GM21737 (cell line): ENCODE measurements at regions not wholly inside any gene's neighbourhood (a gene's known extent, or its start where the extent isn't known, plus 50 kb on each side); places are given as distances from the start of the nearest gene placed in this dataset.

Experiments
- ATAC-seq: cut with Tn5 transposase; IDR thresholded peaks from one replicate; pipeline ENCODE4 v1.9.1; 2021; ENCODE audit warnings: mild to moderate bottlenecking, moderate library complexity; ENCODE audit not compliant: unreplicated experiment

DNA sequence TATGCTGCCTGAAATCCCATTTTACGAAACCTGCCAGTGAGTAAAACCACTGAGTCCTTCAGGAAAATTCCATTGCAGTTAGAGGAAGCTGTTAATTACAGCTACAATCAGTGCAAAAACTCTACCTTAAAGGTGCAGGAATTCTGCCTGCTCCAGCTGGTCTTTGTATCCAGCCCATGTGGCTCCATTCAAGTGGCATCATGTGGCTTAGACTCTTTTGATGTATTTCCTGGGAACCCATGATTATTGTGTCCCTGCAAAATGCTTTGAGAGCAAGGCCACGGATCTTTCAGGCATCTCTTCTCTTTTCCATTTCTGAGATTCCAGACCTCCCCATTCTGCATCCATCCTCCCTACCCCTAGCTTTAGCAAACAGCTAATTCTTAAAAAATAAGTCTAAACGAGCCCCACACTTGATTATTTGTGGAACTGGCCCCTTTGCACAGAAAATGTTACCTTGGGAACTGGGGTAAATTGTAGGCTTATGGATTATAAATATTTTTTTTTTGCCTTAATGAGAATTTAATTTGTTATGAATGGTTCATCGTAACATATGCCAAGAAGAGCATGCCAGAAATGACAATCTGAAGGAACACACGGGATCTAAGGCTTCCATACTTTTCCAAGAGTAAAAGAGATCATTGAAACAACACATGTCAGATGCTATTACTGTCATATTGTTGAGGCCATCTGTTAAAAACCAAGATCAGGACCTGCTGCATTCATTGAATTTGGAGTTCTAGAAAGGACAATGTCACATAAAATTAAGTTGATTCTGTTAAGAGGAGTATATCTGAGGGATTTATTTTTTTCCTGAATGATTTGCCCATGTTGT is 144.6 kb downstream of the TPH2 start:
- no peak for ATAC-seq

DNA sequence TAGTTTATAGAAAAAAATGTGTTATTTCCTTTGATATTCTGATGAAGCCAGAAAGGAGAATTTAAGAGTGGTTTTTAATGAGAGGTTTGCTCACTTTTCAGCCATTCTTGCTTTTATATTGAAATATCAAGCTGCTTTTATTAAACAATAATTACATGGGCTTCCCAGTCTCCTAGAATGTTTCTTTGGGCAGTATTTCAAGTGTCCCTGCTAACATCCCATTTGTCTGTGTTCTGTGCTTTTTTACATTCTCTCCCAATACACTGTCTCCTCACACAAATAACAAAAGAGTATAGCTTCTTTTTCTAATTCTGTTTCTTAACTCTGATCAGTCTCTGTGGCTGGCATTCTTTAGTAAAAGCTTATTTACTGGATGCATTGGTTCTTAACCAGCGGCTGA is 145.4 kb downstream of the TPH2 start:
- ATAC-seq, result no peak

DNA sequence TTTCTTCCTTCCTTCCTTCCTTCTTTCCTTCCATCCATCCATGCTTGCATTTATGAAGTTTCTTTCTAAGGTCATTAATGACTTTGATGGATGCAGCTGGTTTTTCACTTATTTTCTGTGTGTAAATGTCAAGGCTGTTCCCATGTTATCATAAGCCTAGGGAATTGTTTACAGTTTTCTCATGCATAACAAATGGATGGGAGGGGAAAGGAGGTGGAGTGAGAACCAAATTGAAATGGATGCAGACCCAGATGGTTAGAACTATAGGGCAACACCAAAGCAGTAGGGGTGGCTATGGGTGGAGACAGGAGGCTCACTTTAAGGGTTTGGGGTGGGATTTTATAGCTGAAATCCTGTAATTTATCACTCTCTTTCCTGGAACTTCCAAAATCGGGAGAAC is 146.2 kb downstream of the TPH2 start:
- no peak for ATAC-seq

DNA sequence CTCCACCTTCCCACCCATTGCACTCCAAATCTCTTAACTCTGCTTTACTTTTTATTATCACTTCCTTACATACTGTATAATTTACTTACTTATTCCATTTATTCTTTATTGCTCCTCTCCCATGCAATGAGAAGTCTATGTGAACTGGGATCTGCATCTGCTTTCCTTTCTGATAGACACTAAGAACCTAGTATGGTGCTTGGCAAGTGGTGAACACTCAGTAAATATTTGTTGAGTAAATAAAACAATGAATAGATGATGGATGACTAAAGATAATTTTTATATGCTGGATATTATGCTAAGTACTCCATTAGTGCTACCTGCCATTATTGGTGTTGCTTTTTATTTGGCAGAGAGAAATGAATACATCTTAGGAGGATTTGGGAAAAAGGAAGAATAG is 151.0 kb downstream of the TPH2 start:
- no peak for ATAC-seq

DNA sequence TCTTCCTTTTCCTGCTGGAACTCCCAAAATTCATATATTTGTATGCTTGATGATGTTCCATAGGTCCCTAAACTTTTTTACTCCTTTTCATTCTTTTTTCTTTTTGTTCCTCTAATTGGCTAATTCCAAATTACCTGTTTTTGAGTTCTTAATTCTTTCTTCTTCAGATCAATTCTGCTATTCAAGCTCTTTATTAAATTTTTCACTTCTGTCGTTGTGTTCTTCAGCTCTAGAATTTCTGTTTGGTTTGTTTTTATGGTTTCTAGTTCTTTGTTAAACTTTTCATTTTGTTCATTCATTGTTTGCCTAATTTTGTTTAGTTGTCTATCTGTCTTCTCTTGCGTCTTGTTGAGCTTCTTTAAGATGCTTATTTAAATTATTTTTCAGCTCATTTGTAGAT is 154.8 kb downstream of the TPH2 start:
- no peak for ATAC-seq

DNA sequence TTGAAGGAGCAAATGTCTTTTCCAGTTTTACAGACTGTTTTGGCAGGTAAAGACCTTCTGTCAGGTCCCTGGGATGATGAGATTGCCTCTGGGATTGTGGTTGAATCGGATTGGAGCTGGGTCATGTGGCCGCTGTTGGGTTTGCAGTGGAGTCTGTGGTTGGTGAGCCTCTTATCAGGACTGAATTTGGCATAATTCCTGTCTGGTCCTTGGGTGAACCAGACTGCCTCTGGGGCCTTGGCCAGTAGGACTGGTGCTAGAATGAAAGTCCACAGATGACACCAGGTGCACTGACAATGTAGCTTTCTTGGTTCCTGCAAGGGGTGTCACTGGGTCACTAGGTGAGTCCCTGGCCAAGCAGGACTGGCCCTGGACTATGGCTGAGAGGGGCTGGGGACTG is 155.3 kb downstream of the TPH2 start:
- ATAC-seq, result no peak

DNA sequence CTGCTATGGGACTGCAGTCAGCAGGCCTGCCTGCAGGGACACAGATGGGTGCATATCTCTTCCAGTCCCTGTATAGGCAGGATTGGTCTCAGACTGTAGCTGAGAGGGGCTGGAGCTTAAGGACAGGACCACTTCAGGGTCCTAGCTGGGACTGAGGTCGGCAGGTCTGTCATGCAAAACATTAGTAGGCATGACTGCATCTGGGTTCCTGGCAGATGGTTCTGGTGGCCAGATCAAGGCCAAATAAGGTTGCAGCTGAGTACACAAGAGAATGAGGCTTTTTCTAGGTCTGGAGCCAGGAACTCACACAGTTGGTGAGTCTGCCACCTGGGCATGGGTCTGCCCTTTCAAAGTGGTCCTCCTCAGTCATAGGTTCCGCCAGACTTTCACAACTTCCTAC is 155.8 kb downstream of the TPH2 start:
- ATAC-seq, result no peak

DNA sequence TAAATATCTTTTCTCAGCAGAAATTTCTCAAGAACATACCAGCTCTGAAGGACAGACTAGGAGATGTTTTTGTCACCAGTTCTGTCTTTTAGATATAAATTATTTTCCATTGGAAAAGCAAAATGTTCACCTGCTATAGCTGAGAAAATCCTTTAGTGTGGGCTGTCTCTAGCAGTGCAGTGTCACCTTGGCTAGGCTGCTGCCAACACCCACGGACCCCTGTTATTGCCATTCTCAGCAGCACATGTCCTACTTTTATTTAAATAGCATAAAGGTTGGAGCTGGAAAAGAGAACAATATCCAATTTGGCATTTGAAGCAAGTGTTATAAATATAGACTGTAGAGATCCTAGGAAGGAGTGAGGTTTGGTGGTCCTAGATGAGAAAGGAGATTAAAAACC is 156.4 kb downstream of the TPH2 start:
- ATAC-seq, result no peak

DNA sequence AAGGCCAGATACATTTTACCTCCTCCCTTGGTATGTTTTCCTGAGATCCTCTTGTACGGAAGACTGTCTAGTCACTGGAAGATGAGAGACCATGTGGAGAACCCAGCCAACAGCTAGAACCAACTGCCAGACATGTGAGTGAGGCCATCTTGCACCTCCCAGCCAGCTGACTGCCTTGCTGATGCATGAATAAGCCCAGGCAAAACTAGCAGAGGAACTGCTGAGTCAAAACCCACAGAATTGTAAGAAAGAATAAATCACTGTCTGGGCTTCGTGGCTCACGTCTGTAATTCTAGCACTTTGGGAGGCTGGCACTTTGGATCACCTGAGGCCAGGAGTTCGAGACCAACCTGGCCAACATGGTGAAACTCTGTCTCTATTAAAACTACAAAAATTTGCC is 160.0 kb downstream of the TPH2 start:
- ATAC-seq, result no peak

DNA sequence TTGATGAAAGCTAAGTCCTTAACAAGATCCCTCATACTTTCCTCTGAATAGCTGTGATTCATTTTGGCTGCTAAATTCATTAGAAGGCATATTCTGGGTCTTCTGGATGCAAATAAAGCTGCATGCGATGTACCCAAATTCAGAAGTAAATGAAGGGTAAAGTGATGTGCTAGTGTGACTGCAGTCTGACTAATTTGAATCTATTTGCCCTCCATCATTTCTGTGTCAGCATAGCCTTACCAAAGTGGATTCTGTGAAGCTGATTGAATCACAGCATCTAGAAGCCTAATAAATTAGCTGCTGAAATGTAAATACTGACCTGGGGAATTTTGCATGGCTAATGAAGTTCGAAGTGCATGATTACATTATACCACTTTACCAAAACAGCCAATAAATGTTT is 162.2 kb downstream of the TPH2 start:
- ATAC-seq, result no peak

DNA sequence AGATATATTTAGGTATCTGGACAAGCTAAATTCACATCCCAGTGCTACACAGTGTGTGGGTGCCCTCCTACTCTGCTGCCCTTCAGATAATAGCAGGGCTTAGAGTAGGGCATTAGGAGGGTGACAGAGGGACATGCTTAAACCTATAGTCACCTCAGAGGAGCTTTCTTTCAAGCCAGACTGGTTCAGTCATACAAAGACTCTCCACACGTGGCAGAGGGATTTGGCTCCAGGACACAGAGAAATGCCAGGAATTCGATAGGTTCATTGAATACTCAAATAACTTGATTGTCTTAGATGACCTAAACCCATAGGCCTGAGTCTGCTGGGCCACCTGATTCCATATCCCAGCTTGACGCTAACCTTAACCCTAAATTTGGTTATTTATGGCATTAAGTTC is 163.5 kb downstream of the TPH2 start:
- no peak for ATAC-seq

DNA sequence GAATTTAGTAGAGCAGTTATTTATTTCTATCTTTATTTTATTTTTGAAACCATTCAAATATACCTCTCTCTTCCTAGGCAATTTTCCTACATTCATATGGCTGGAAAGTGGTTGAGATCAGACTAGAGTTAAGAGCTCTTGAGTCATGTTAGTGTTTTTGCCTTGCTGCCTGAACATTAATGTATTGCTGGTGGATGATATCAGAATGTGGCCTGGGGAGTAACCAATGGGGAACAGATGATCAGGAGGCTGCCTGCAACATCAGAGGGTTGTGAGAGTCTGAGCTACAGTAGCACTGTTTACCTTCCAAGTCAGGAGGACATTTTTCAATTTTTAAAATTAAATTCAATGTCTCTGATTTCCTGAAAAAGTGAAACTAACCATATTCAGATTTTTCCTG is 166.3 kb upstream of the TRHDE start:
- ATAC-seq, result no peak

DNA sequence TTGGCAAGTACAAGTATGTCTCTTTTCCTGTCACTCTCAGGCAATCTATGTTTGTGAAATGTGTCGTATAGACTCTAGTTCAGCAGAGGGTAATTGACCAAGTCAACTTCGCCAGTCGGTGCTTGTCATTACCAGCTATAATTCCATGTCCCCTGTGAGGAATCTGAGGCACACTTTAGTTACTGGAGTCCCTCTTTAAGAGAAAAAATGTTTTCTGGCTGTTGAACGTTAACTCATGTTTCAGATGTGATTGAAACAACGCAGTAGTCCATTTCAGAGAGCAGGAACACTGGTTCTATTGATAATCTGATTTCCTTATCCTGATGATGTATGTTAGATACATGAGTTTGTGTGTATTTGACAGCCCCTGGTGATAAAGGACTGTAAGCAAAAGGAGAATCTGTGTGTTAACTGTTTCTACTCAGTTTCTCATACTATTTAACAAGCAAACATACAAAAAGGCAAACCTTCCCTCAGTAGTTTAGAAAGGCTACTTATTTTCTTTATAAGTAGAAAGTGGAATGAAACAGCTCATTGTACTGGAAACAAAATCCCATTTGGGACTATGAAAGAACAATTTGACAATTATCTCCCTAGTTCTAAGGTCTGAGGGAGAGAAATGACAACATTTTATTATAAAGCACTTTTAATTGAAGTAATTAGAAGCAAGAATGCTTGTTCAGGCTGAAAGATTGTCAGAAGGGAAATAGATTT is 161.1 kb upstream of the TRHDE start:
- no peak for ATAC-seq

DNA sequence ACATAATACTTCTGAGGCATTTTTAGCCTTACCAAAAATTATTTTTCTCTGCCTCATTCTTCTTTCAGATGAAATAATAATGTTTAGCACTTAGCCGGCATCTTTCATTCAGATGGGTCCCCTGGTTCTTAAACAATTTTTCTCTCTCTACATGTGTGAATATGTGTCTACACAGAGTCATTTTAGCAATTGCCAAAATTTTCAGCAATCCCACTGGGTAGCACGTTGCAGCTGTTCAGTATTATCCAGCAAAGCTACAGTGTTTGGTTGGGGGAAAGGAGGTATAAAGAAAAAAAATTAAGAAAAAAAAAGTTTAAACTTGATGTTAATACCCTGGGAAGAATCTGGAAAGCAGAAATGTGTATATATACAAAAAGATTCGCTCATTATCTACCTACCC is 160.5 kb upstream of the TRHDE start:
- ATAC-seq, result no peak

DNA sequence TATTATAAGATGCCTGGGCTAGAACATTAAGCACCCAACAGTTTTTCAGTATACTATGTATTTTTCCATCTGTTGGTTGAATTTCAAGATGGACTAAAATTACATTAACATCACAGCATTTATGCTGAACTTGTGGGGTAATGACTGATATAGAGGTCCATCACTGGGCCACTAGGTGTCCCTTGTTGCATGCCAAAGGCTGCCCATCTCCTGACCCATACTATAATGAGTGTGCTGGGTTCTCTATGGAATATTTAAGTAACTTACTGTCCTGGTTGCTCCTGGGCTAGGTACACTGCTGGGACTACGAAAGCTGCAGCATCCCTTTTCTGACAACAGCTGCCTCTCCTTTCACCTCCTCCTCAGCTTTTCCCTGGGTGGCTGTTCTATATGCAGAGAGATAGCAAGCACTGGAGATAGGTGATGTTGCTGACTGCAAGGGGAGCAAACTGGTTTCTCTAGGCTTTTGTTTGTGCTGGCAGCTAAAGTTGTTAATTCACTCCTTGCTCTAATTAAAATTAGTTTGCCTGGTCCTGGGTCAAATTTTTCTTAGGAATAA is 138.6 kb upstream of the TRHDE start:
- no peak for ATAC-seq

DNA sequence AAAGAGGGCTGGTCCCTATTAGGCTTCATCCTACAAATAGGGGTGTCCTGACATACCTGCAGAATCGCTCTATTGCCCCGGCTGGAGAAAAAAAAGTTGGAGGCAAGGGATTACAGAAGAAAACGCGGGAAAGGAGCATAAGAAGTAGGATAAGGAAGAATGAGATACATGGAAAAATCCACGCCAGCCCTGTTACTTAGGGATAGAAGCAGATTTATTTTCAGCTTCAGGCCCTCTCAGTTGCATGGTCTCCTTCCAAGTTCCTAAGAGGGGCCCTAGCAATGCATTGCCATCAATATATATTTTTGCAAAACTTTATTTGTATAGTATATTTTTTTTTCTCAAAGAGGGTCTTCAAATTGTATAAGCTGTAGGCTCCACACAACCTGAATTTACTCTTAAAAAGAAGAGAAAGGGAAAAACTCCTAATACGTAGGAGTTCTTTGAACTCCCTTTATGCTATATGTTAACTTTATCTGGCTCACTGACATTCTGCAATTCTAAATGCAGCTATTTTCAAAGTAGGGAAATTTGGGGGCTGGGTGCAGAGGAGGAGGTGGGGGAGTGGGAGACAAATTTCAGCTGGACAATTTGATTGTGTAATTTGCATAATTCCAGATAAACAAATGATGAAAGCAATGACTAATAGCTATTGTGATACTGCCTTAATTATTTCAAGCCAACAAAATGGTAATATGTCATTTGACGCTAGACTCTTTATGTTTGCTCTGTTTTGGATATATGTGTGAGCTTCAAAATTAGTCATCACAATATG is 137.7 kb upstream of the TRHDE start:
- no peak for ATAC-seq

DNA sequence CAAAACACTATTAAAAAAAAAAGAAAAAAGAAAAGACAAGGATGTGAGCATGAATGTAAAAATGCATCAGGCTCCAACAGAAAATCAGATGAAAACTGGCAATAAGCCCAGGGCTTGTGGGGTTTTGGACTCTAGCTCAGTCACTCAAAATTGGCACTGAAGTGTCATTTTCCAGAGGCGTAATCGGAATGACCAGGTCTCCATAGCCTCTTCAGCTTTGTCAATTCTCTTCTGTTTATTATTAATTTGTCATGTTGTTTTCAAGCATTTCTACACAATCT is 137.2 kb upstream of the TRHDE start:
- no peak for ATAC-seq

DNA sequence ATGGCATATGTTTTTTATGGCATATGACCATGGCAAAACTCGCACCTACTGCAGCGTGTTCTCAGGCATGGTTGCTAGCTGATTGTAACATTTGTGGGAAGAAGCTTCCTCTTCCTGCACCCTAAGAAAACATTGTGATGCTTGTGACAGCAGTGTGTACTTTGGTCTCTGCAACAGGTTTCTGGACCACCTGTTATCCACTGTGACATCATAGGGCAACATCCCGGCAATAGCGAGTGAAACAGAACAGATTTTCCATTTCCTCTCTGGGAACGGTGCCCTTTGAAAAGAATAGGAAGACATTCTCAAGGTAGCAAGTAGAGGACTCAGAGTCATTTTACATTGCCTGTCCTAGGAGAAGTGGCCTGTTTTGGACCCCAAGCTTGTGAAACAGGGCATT is 135.4 kb upstream of the TRHDE start:
- no peak for ATAC-seq

DNA sequence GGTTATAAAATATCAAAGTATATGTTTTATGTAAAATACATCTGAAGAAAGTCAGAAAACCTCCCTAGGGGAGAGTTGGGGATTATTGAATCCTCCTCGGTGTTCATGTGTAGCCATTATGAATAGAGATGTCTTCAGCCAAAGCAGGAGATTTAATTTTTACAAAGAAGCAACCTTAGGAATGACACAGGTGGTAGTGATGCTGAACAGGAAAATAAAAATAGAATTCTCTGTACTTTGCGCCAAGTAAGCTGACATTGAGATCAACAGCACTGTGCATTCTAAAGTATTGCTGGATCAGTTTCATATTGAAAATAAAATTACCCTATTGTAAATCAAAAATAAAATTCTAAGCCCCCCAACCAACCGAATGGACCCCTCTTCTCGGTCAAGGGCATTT is 132.8 kb upstream of the TRHDE start:
- ATAC-seq, result no peak

DNA sequence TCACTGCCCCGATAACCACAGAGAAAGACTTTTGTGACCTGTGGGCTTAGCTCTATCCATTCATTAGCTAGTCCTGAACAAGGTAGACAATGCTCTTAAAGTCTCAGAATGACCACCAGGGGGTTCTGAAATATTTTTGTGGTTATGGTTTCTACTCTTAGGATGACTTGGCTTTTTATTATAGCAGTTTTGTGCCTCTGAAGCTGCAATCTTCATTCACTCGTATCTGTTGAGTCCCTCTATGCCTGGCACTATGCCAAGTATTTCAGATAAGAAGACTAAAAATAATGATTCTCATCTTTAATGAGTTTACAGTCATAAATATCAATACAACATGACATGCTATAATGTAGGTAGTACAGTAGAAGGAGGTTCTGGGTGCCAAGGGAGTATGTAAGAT is 130.8 kb upstream of the TRHDE start:
- peak; percentile 95 for ATAC-seq

DNA sequence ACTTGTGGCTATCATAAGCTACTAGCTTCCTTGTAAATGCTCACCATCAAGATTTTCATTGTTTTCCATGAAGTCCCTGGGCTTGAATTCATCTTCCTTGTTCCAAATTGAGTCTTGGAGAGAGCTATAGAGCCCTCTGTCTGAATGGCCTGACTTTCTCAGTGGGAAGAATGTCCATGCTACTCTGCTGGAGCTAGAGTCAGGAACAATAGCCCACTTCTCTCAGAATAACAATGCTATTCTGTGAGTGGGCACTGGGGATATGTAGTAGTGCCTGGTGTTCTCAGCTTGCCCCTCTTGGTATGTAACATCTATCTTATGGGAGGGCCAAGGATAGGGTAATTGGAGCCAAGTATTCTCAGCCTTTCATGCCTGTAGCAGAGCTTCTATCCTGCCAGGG is 127.6 kb upstream of the TRHDE start:
- no peak for ATAC-seq

DNA sequence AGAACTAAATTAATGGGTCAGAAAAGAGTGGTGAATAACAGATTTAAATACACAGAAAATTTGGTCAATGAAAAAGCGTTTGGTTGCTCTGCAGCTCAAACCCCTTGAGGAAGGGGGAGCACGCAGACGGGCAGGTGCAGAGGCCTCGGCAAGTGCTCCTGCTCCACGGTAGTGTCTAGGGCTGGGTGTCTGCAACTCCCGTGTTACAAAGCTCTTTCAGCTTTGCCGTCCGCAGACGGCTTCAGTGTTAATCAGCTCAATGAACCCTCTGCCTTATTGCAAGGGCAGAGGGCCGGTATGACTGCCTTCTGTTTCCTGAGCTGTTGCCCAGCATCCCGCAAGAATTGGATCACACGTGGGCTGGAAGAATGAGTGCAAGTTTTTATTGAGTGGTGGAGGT is 125.7 kb upstream of the TRHDE start:
- no peak for ATAC-seq
